K562 (cell line): ENCODE measurements at regions not wholly inside any gene's neighbourhood (a gene's known extent, or its start where the extent isn't known, plus 50 kb on each side); places are given as distances from the start of the nearest gene placed in this dataset.

ENCODE experiments used
- ATAC-seq: fragments of 200-7000 bp; cut with Tn5 transposase; 3 replicates; pipeline ENCODE4 v1.9.1; 2020; ENCODE audit warnings: moderate library complexity
- BruUV-seq: library from RNA; stranded (reverse); fragments of 400-500 nt; replicated peaks from 2 replicates; lab custom pipeline; 2021; lab: Mats Ljungman, UMichigan
- CTCF ChIA-PET: fragments of 300-600 bp; formaldehyde crosslinking; extraction: SDS; loops from one replicate; lab custom pipeline; 2021; ENCODE audit warnings: low intra/inter-chr PET ratio; lab: Yijun Ruan, JAX
- POLR2A ChIA-PET: fragments of 300-600, 350-650 bp; sonication (Branson Sonifier 250); formaldehyde crosslinking; extraction: SDS; loops from one replicate; lab custom pipeline; 2021; ENCODE audit warnings: antibody characterized with exemption, inconsistent platforms; lab: Yijun Ruan, JAX
- DNase-seq, 4 experiments: peaks; one replicate each; pipeline versions ENCODE4 v3.0.0 to v3.0.0-alpha.2; 2011 to 2018; ENCODE audit warnings: low spot score in 3 of 4, mixed read lengths in 3 of 4; ENCODE audit errors: extremely low read depth in 1 of 4
- FAIRE-seq: peaks from 2 replicates; lab custom pipeline; 2011; peaks lifted over from hg19 to GRCh38; lab: Jason Lieb, UNC
- H2AFZ ChIP-seq: 2 replicates; pipeline ENCODE4 v1.6.0; 2011; ENCODE audit warnings: low read depth, low read length, control low read depth, inconsistent platforms
- H3K27ac ChIP-seq: fragments of 200-600 bp; 3 replicates; pipeline ENCODE4 v1.8.0; 2011; ENCODE audit warnings: low read depth, mild to moderate bottlenecking, control low read depth, inconsistent platforms, low read length, moderate library complexity, mixed read lengths; ENCODE audit errors: extremely low read depth
- H3K27me3 ChIP-seq, 2 experiments: fragments of 300-600 bp in 1 of 2; 2 replicates in 1 of 2; 3 replicates in 1 of 2; pipeline versions ENCODE4 v1.6.0 to v1.8.0; 2011; ENCODE audit warnings: inconsistent platforms in 2 of 2, low read length in 2 of 2, mild to moderate bottlenecking in 1 of 2, mixed read lengths in 1 of 2, moderate library complexity in 1 of 2; ENCODE audit not compliant: control insufficient read depth in 2 of 2, insufficient read depth in 2 of 2
- H3K36me3 ChIP-seq: fragments of 300-600 bp; 3 replicates; pipeline ENCODE4 v1.8.0; 2011; ENCODE audit warnings: mild to moderate bottlenecking, low read length, inconsistent platforms; ENCODE audit not compliant: control insufficient read depth, insufficient read depth
- H3K4me1 ChIP-seq, 2 experiments: fragments of 200-600 bp in 1 of 2; replicated peaks in 1 of 2; 2 replicates in 1 of 2; 3 replicates in 1 of 2; pipeline versions ENCODE4 v1.5.1 to v1.8.0; 2011; ENCODE audit warnings: inconsistent platforms in 2 of 2, low read length in 2 of 2, mild to moderate bottlenecking in 1 of 2, mixed read lengths in 1 of 2, moderate library complexity in 1 of 2; ENCODE audit not compliant: control insufficient read depth in 2 of 2, insufficient read depth in 2 of 2
- H3K4me2 ChIP-seq: 2 replicates; pipeline ENCODE4 v1.6.1; 2011; ENCODE audit warnings: low read length, control low read depth, inconsistent platforms, mixed read lengths; ENCODE audit not compliant: insufficient read depth
- H3K4me3 ChIP-seq: fragments of 200-600 bp; sonication (generic), shearing (Covaris generic); 2 replicates; pipeline ENCODE4 v1.5.1; 2016; ENCODE audit warnings: control low read depth, inconsistent platforms
- H3K79me2 ChIP-seq: fragments of 200-600 bp; 3 replicates; pipeline ENCODE4 v1.8.0; 2011; ENCODE audit warnings: low read length, inconsistent platforms; ENCODE audit not compliant: control insufficient read depth, insufficient read depth
- H3K9ac ChIP-seq, 2 experiments: 2 replicates each; pipeline versions ENCODE4 v1.6.0 to v1.6.1; 2011; ENCODE audit warnings: low read depth in 2 of 2, low read length in 2 of 2, control low read depth in 1 of 2, inconsistent platforms in 1 of 2, mild to moderate bottlenecking in 1 of 2, mixed read lengths in 1 of 2; ENCODE audit not compliant: insufficient read depth in 1 of 2
- H3K9me1 ChIP-seq: one replicate; pipeline ENCODE4 v1.6.0; 2011; ENCODE audit warnings: inconsistent platforms, mild to moderate bottlenecking, low read length, moderate library complexity; ENCODE audit not compliant: control insufficient read depth, insufficient read depth
- H3K9me3 ChIP-seq: replicated peaks from 2 replicates; pipeline ENCODE4 v1.5.1; 2011; ENCODE audit warnings: low read depth, low read length, inconsistent platforms; ENCODE audit not compliant: control insufficient read depth, insufficient read depth
- H4K20me1 ChIP-seq: replicated peaks from 2 replicates; pipeline ENCODE4 v1.6.1; 2011; ENCODE audit warnings: low read length, inconsistent platforms, mixed read lengths; ENCODE audit not compliant: control insufficient read depth, insufficient read depth
- ARID3A ChIP-seq: IDR thresholded peaks from 2 replicates; pipeline ENCODE4 v1.6.1; 2012; ENCODE audit warnings: low read depth, low read length, improper control_type of control experiment, borderline replicate concordance
- BRD9 ChIP-seq: fragments of 450-650 bp; IDR thresholded peaks from 2 replicates; pipeline ENCODE4 v1.6.1; 2018; ENCODE audit warnings: low read depth; ENCODE audit not compliant: partially characterized antibody
- CHD2 ChIP-seq: IDR thresholded peaks from 2 replicates; pipeline ENCODE4 v1.6.1; 2011; ENCODE audit warnings: low read depth, low read length
- CXXC5 ChIP-seq: fragments of 250-450 bp; sonication (Bioruptor Pico); IDR thresholded peaks from 2 replicates; pipeline ENCODE4 v1.8.0; 2022; ENCODE audit warnings: inconsistent platforms, mild to moderate bottlenecking, moderate library complexity
- GTF2A2 ChIP-seq: IDR thresholded peaks from 2 replicates; pipeline ENCODE4 v1.6.1; 2016; ENCODE audit warnings: mild to moderate bottlenecking, missing genetic modification characterization, missing compliant biosample characterization
- HDGF ChIP-seq: fragments of 450-650 bp; IDR thresholded peaks from 2 replicates; pipeline ENCODE4 v1.6.1; 2016
- MTA3 ChIP-seq: fragments of 450-650 bp; formaldehyde crosslinking; IDR thresholded peaks from 2 replicates; pipeline ENCODE4 v1.6.1; 2017; ENCODE audit warnings: mild to moderate bottlenecking, borderline replicate concordance
- RBM39 ChIP-seq: fragments of 200-400 bp; formaldehyde crosslinking; optimal IDR thresholded peaks from 2 replicates; pipeline ENCODE3; 2018; ENCODE audit warnings: low read depth, low read length
- SMARCA5 ChIP-seq: fragments of 450-650 bp; IDR thresholded peaks from 2 replicates; pipeline ENCODE4 v1.6.1; 2016
- TAF15 ChIP-seq: fragments of 200-400 bp; formaldehyde crosslinking; IDR thresholded peaks from 2 replicates; pipeline ENCODE4 v1.6.1; 2017; ENCODE audit warnings: mild to moderate bottlenecking, low read depth, low read length, moderate library complexity
- TARDBP ChIP-seq: fragments of 450-650 bp; IDR thresholded peaks from 2 replicates; pipeline ENCODE4 v1.6.1; 2016
- TCF7L2 ChIP-seq: fragments of 150-350 bp; IDR thresholded peaks from 2 replicates; pipeline ENCODE4 v1.6.1; 2016; ENCODE audit warnings: low read depth, mild to moderate bottlenecking, low read length, moderate library complexity
- THRAP3 ChIP-seq: fragments of 450-650 bp; IDR thresholded peaks from 2 replicates; pipeline ENCODE4 v1.6.1; 2016; ENCODE audit warnings: mild to moderate bottlenecking, inconsistent platforms, borderline replicate concordance
- ZNF3 ChIP-seq: fragments of 250-450 bp; sonication (Bioruptor Pico); IDR thresholded peaks from 2 replicates; pipeline ENCODE4 v1.5.0; 2021; ENCODE audit warnings: mild to moderate bottlenecking, moderate library complexity
- ZNF311 ChIP-seq: fragments of 250-450 bp; sonication (Bioruptor Pico); IDR thresholded peaks from 2 replicates; pipeline ENCODE4 v1.4.0; 2020; ENCODE audit warnings: mild to moderate bottlenecking, moderate library complexity
- ZNF431 ChIP-seq: sonication (generic); formaldehyde crosslinking; IDR thresholded peaks from 2 replicates; pipeline ENCODE4 v1.8.0; 2022; ENCODE audit warnings: mild to moderate bottlenecking, missing genetic modification reagents
- ZNF589 ChIP-seq: fragments of 200-800 bp; sonication (Bioruptor generic); IDR thresholded peaks from 2 replicates; pipeline ENCODE4 v1.6.1; 2016; ENCODE audit warnings: low read depth, missing genetic modification characterization, missing compliant biosample characterization
- ZZZ3 ChIP-seq: fragments of 450-650 bp; IDR thresholded peaks from 2 replicates; pipeline ENCODE4 v1.6.1; 2016; ENCODE audit warnings: antibody characterized with exemption, mild to moderate bottlenecking, moderate library complexity
- WGBS: fragments of 100-300 bp; shearing (Covaris generic); methylation state at CpG from one replicate; pipeline ENCODE4 v1.1.6; 2016; ENCODE audit warnings: low coverage, mixed read lengths; ENCODE audit not compliant: insufficient coverage; ENCODE audit errors: missing lambda C conversion rate; 5-methylcytosine and 5-hydroxymethylcytosine counted together
- in situ Hi-C: fragments of 300-500 bp; cut with MboI; formaldehyde crosslinking; loops from 4 replicates; pipeline ENCODE4 v1.15.0; 2018; ENCODE audit warnings: inconsistent platforms, mixed read lengths
- intact Hi-C: fragments of 100-400 bp; cut with micrococcal nuclease; formaldehyde crosslinking; loops from 2 replicates; pipeline ENCODE4 v1.14.2; 2022
- TF ChIP-seq, protein P1 (sequence below): conservative IDR thresholded peaks from 2 replicates; pipeline ENCODE4 v1.6.1; 2011; ENCODE audit warnings: low read depth, mild to moderate bottlenecking, low read length; ENCODE audit not compliant: control insufficient read depth

DNA sequence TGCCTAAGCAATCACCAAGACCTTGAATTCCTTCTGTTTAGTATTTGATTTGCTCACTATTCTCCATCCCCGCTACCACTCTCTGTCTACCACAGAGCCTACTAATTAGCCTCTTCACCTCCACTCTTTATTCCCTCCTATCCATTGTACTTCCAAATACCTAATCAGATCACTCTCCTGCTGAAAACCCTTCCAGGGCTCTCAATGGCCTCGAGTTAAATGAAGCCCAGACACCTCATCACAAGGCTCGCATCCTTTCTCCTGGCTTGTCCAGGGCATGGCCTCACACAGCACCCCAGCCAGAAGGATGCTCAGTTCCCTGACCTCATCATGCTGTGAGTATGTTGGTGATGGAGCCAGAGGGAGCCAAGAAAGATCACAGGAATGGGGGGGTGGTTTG lies 71.4 kb upstream of the PRMT8 start:
- CTCF ChIA-PET: no interaction called here
- no peak for ATAC-seq
- WGBS: 0% methylated on average over 3 of the region's 3 CpGs
- Histone ChIP-seq H2AFZ (no peak overlapping the region), H3K4me2 (no peak overlapping the region), H3K9ac (no peak overlapping the region), H3K36me3 (no peaks in the 10 kb centered on the region), H3K9me3 (no peaks in the 10 kb centered on the region), H3K4me1 (no peaks in the 10 kb centered on the region), H3K27ac (no peak overlapping the region), H4K20me1 (no peaks in the 10 kb centered on the region)
- intact Hi-C loops: no loop called here
- POLR2A ChIA-PET: no interaction called here
- FAIRE-seq: no peak
- DNase-seq: no peak
- BruUV-seq: no TSS peak
- TF ChIP-seq THRAP3: no peak
- TF ChIP-seq ZNF431 (CRISPR knock-in tag): no peak
- TF ChIP-seq CXXC5 (CRISPR knock-in tag): no peak
- TF ChIP-seq TCF7L2: no peak
- TF ChIP-seq HDGF: no peak
- no peak for TF ChIP-seq ZNF589
- no peak for TF ChIP-seq GTF2A2
- TF ChIP-seq BRD9: no peak
- TF ChIP-seq, protein P1, sequence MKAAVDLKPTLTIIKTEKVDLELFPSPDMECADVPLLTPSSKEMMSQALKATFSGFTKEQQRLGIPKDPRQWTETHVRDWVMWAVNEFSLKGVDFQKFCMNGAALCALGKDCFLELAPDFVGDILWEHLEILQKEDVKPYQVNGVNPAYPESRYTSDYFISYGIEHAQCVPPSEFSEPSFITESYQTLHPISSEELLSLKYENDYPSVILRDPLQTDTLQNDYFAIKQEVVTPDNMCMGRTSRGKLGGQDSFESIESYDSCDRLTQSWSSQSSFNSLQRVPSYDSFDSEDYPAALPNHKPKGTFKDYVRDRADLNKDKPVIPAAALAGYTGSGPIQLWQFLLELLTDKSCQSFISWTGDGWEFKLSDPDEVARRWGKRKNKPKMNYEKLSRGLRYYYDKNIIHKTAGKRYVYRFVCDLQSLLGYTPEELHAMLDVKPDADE: no peak
- TF ChIP-seq ZZZ3: no peak
- TF ChIP-seq SMARCA5: no peak
- TF ChIP-seq RBM39: no peak
- TF ChIP-seq CHD2: no peak
- TF ChIP-seq ZNF311 (CRISPR knock-in tag): no peak
- no peak for TF ChIP-seq ZNF3 (CRISPR knock-in tag)
- TF ChIP-seq TAF15: no peak
- no peak for TF ChIP-seq ARID3A
- TF ChIP-seq TARDBP: no peak
- TF ChIP-seq MTA3: no peak
- TF ChIP-seq, all 486 proteins: peak for 0
- Histone ChIP-seq H3K27me3 (no peaks in the 10 kb centered on the region), H3K79me2 (no peaks in the 10 kb centered on the region), H3K4me3 (no peak overlapping the region), H3K9me1 (no peaks in the 10 kb centered on the region)
- in situ Hi-C loops: no loop called here
